Heart left ventricle (tissue), 16 donors: ENCODE measurements at regions not wholly inside any gene's neighbourhood (a gene's known extent, or its start where the extent isn't known, plus 50 kb on each side); places are given as distances from the start of the nearest gene placed in this dataset.

Source experiments
- ATAC-seq, 4 donors: fragments of 200-7000 bp; cut with Tn5 transposase; one replicate each; pipeline ENCODE4 v1.9.1; 2020 to 2022; ENCODE audit warnings: moderate library complexity in 4 of 4, mild to moderate bottlenecking in 3 of 4, moderate number of reproducible peaks in 1 of 4
- DNase-seq, 5 donors: peaks; one replicate each; pipeline ENCODE4 v3.0.0-alpha.2; 2020
- H3K27ac ChIP-seq, 12 donors: fragments of 200-600 bp; sonication (generic) in 4 of 12; one replicate each; pipeline versions ENCODE4 v1.5.0 to v1.8.0; 2016 to 2022; ENCODE audit warnings: mild to moderate bottlenecking in 2 of 12
- H3K27me3 ChIP-seq, 9 donors: fragments of 200-600 bp; sonication (generic) in 2 of 9; one replicate each; pipeline versions ENCODE4 v1.5.1 to v1.8.0; 2016 to 2022; ENCODE audit warnings: mild to moderate bottlenecking in 3 of 9
- H3K36me3 ChIP-seq, 9 donors: fragments of 200-600 bp; sonication (generic) in 2 of 9; one replicate each; pipeline versions ENCODE4 v1.5.0 to v1.8.0; 2018 to 2022; ENCODE audit warnings: mild to moderate bottlenecking in 2 of 9
- H3K4me1 ChIP-seq, 12 donors: fragments of 200-600 bp; sonication (generic) in 4 of 12; one replicate each; pipeline versions ENCODE4 v1.5.0 to v1.8.0; 2016 to 2022; ENCODE audit warnings: mild to moderate bottlenecking in 3 of 12
- H3K4me3 ChIP-seq, 12 donors: fragments of 200-600 bp; sonication (generic) in 4 of 12; one replicate each; pipeline versions ENCODE4 v1.5.0 to v1.8.0; 2017 to 2022; ENCODE audit warnings: mild to moderate bottlenecking in 9 of 12, moderate library complexity in 4 of 12
- H3K9me3 ChIP-seq, 12 donors: fragments of 200-600 bp; sonication (generic) in 4 of 12; one replicate each; pipeline versions ENCODE4 v1.5.0 to v1.8.0; 2016 to 2022; ENCODE audit warnings: mild to moderate bottlenecking in 1 of 12
- CTCF ChIP-seq, 12 donors: fragments of 200-600 bp; sonication (generic) in 4 of 12; IDR thresholded peaks; one replicate each; pipeline versions ENCODE4 v1.5.0 to v1.8.0; 2018 to 2022; ENCODE audit warnings: antibody characterized with exemption in 12 of 12, mild to moderate bottlenecking in 5 of 12
- POLR2A ChIP-seq, 2 donors: fragments of 450-650 bp; IDR thresholded peaks; one replicate each; pipeline ENCODE4 v1.6.1; 2017; ENCODE audit warnings: antibody characterized with exemption in 2 of 2, mild to moderate bottlenecking in 2 of 2, moderate library complexity in 2 of 2
- whole genome bisulfite sequencing, 4 donors: extraction: QIAGEN DNeasy Blood & Tissue Kit in 2 of 4; methylation state at CpG; one replicate each; pipeline versions ENCODE4 v1.1.5 to v1.1.7; 2013 to 2018; 5-methylcytosine and 5-hydroxymethylcytosine counted together
- intact Hi-C, 10 donors: fragments of 100-400 bp; cut with DNase I; formaldehyde crosslinking; loops; one replicate each; pipeline versions ENCODE4 v1.11.1 to v1.14.2; 2022
- donor health status: ischemic (EF 13 %, LVEDD 7.1; RV severe dilation, severe dysfunction).
- donor health status: healthy with polysubstance abuse.
- donor health status: DM: no; HTN: yes; CAD: no.
- donor health status: DM: no; HTN: no; CAD: no.
- donor health status: ischemic (EF 25% LVEDD 6.9; RV normal size, moderate dysfunction).
- donor health status: ischemic (EF 25% LVEDD 5.7; RV mildly dilated, moderate dysfunction).
- donor health status: healthy.
- donor health status: DM: yes; HTN: yes; CAD: no.
- donor health status: ischemic (EF 35%, LVEDD 5.7; RV mildly dilated, moderate dysfunction).
- donor health status: nonischemic (EF 11% LVEDD 7.7; RV severe dilation, severe dysfunction).
- donor health status: DM: yes; HTN: yes; CAD: no.
- donor health status: PGD.
- donor health status: ischemic (EF 29% LVEDD 5.4; RV normal size, mild dysfunction).
- donor health status: nonischemic (EF 23%, LVEDD 6.1; RV moderate dilation, normal function).

GRCh38 chr22:27632451-27633295, 168.9 kb downstream of the MN1 start:
- peak; percentile 71 to 87 (median 78) for DNase-seq
- H3K27me3 ChIP-seq: no peaks in the 10 kb centered on the region
- no peak overlapping the region for H3K4me3 ChIP-seq
- intact Hi-C loops: loop anchor here in 5 of 10 donors (10.0 kb wide), 3 partner anchors 52 to 172 kb away; partner anchors contain the start of gene MN1 (in 4 of the 5)
- peak overlapping the region in 4 of 12 donors; percentile 32 to 59 (median 42) for H3K27ac ChIP-seq
- WGBS, 4 donors: 41 to 53% (median 44%) methylated on average over 24 of the region's 24 CpGs
- ATAC-seq: peak; percentile 70 to 84 (median 82)
- H3K9me3 ChIP-seq: no peaks in the 10 kb centered on the region
- no peak for TF ChIP-seq POLR2A (IDR thresholded peaks at IDR 0.05)
- TF ChIP-seq CTCF (IDR thresholded peaks at IDR 0.05): no peak
- peaks cover 0 to 29% (median 8%) of the 10 kb centered on the region in 12 donors for H3K4me1 ChIP-seq
- H3K36me3 ChIP-seq: no peaks in the 10 kb centered on the region

GRCh38 chr22:27633296-27633871, 168.2 kb downstream of the MN1 start:
- intact Hi-C loops: loop anchor here in 5 of 10 donors (10.0 kb wide), 3 partner anchors 51 to 171 kb away; partner anchors contain the start of gene MN1 (in 4 of the 5)
- TF ChIP-seq POLR2A (IDR thresholded peaks at IDR 0.05) (no peak), CTCF (IDR thresholded peaks at IDR 0.05) (no peak)
- Histone ChIP-seq H3K27ac (peak overlapping the region in 2 of 12 donors; percentile 48 to 59), H3K4me3 (no peak overlapping the region), H3K36me3 (no peaks in the 10 kb centered on the region), H3K27me3 (no peaks in the 10 kb centered on the region), H3K4me1 (peaks cover 0 to 30% (median 8%) of the 10 kb centered on the region in 12 donors), H3K9me3 (no peaks in the 10 kb centered on the region)
- WGBS, 4 donors: 48 to 64% (median 54%) methylated on average over 8 of the region's 8 CpGs
- ATAC-seq (no peak), DNase-seq (no peak)

GRCh38 chr22:27634043-27634740, 167.4 kb downstream of the MN1 start:
- Histone ChIP-seq H3K36me3 (no peaks in the 10 kb centered on the region), H3K4me3 (no peak overlapping the region), H3K9me3 (no peaks in the 10 kb centered on the region), H3K27ac (no peak overlapping the region), H3K27me3 (no peaks in the 10 kb centered on the region), H3K4me1 (peaks cover 0 to 33% (median 9%) of the 10 kb centered on the region in 12 donors)
- ATAC-seq (no peak), DNase-seq (no peak)
- intact Hi-C loops: loop anchor here in 5 of 10 donors (10.0 kb wide), 3 partner anchors 51 to 171 kb away; partner anchors contain the start of gene MN1 (in 4 of the 5)
- TF ChIP-seq CTCF (IDR thresholded peaks at IDR 0.05) (no peak), POLR2A (IDR thresholded peaks at IDR 0.05) (no peak)
- 79 to 90% (median 89%) methylated on average over 15 to 17 of the region's 17 CpGs for WGBS, 4 donors
